Effector memory CD8-positive, alpha-beta T cell (primary cell): ENCODE measurements at regions not wholly inside any gene's neighbourhood (a gene's known extent, or its start where the extent isn't known, plus 50 kb on each side); places are given as distances from the start of the nearest gene placed in this dataset.

Experiments used
- ATAC-seq: fragments of 150-1000 bp; cut with Tn5 transposase; replicated peaks from 2 replicates; pipeline ENCODE4 v1.10.0; 2021; ENCODE audit warnings: mild to moderate bottlenecking, moderate library complexity
- DNase-seq, 3 experiments: peaks; one replicate each; pipeline ENCODE4 v3.0.0; 2021
- H3K27ac Mint-ChIP-seq, 2 donors: one replicate each; pipeline ENCODE4 v1.8.0; 2022; ENCODE audit warnings: mild to moderate bottlenecking in 2 of 2, mixed read lengths in 2 of 2, moderate library complexity in 2 of 2
- H3K27me3 Mint-ChIP-seq, 2 donors: one replicate each; pipeline ENCODE4 v1.8.0; 2022; ENCODE audit warnings: mixed read lengths in 2 of 2
- H3K36me3 Mint-ChIP-seq: one replicate; pipeline ENCODE4 v1.8.0; 2022; ENCODE audit warnings: mild to moderate bottlenecking, moderate library complexity, mixed read lengths; ENCODE audit not compliant: insufficient read depth
- H3K4me1 Mint-ChIP-seq, 2 donors: one replicate each; pipeline ENCODE4 v1.8.0; 2022; ENCODE audit warnings: low read depth in 2 of 2, mixed read lengths in 2 of 2
- H3K4me3 Mint-ChIP-seq, 2 donors: one replicate each; pipeline ENCODE4 v1.8.0; 2022; ENCODE audit warnings: mild to moderate bottlenecking in 2 of 2, mixed read lengths in 2 of 2, moderate library complexity in 2 of 2
- H3K9me3 Mint-ChIP-seq, 2 donors: one replicate each; pipeline ENCODE4 v1.8.0; 2022; ENCODE audit warnings: mixed read lengths in 2 of 2

GRCh38 chr7:118696879-118697278 is 472.4 kb downstream of the ANKRD7 start:
- DNase-seq (no peak), ATAC-seq (no peak)
- H3K4me3 Mint-ChIP-seq = no peak overlapping the region
- H3K4me1 Mint-ChIP-seq = no peaks in the 10 kb centered on the region
- H3K27ac Mint-ChIP-seq = no peak overlapping the region
- no peaks in the 10 kb centered on the region for H3K27me3 Mint-ChIP-seq
- H3K36me3 Mint-ChIP-seq = no peaks in the 10 kb centered on the region
- H3K9me3 Mint-ChIP-seq = peaks cover 6% of the 10 kb centered on the region in 2 donors

GRCh38 chr7:118699222-118699621 is 474.7 kb downstream of the ANKRD7 start:
- Mint-ChIP-seq H3K9me3 (peaks cover 6% of the 10 kb centered on the region in 2 donors), H3K27me3 (no peaks in the 10 kb centered on the region), H3K36me3 (no peaks in the 10 kb centered on the region), H3K27ac (no peak overlapping the region), H3K4me1 (no peaks in the 10 kb centered on the region), H3K4me3 (no peak overlapping the region)
- DNase-seq (no peak), ATAC-seq (no peak)

- Mint-ChIP-seq H3K4me1 (no peaks in the 10 kb centered on the region), H3K27me3 (no peaks in the 10 kb centered on the region), H3K27ac (no peak overlapping the region), H3K36me3 (no peaks in the 10 kb centered on the region), H3K9me3 (no peaks in the 10 kb centered on the region), H3K4me3 (no peak overlapping the region)
- ATAC-seq (no peak), DNase-seq (no peak)
Measured at GRCh38 chr7:118708741-118709140, 484.2 kb downstream of the ANKRD7 start.

- Mint-ChIP-seq H3K27me3 (no peaks in the 10 kb centered on the region), H3K4me3 (no peak overlapping the region), H3K36me3 (no peaks in the 10 kb centered on the region), H3K4me1 (no peaks in the 10 kb centered on the region), H3K9me3 (no peaks in the 10 kb centered on the region), H3K27ac (no peak overlapping the region)
- ATAC-seq (no peak), DNase-seq (no peak)
Measured at GRCh38 chr7:118711688-118712087, 487.2 kb downstream of the ANKRD7 start.

- ATAC-seq (no peak), DNase-seq (no peak)
- H3K4me1 Mint-ChIP-seq = no peaks in the 10 kb centered on the region
- no peak overlapping the region for H3K27ac Mint-ChIP-seq
- H3K36me3 Mint-ChIP-seq = no peaks in the 10 kb centered on the region
- no peaks in the 10 kb centered on the region for H3K9me3 Mint-ChIP-seq
- H3K27me3 Mint-ChIP-seq = no peaks in the 10 kb centered on the region
- no peak overlapping the region for H3K4me3 Mint-ChIP-seq
Measured at GRCh38 chr7:118713039-118713438, 488.5 kb downstream of the ANKRD7 start.

- DNase-seq (no peak), ATAC-seq (no peak)
- H3K4me1 Mint-ChIP-seq = no peaks in the 10 kb centered on the region
- H3K36me3 Mint-ChIP-seq = no peaks in the 10 kb centered on the region
- H3K27ac Mint-ChIP-seq = no peak overlapping the region
- no peaks in the 10 kb centered on the region for H3K9me3 Mint-ChIP-seq
- H3K4me3 Mint-ChIP-seq = no peak overlapping the region
- no peaks in the 10 kb centered on the region for H3K27me3 Mint-ChIP-seq
Measured at GRCh38 chr7:118720632-118721031, 496.1 kb downstream of the ANKRD7 start.

GRCh38 chr7:118731854-118732253 is 507.4 kb downstream of the ANKRD7 start:
- H3K36me3 Mint-ChIP-seq = no peaks in the 10 kb centered on the region
- H3K27me3 Mint-ChIP-seq = no peaks in the 10 kb centered on the region
- no peak overlapping the region for H3K27ac Mint-ChIP-seq
- DNase-seq (no peak), ATAC-seq (no peak)
- H3K9me3 Mint-ChIP-seq = peaks cover 13% of the 10 kb centered on the region in 2 donors
- H3K4me1 Mint-ChIP-seq = no peaks in the 10 kb centered on the region
- H3K4me3 Mint-ChIP-seq = no peak overlapping the region

GRCh38 chr7:118734541-118734940 is 510.0 kb downstream of the ANKRD7 start:
- H3K4me3 Mint-ChIP-seq = no peak overlapping the region
- H3K9me3 Mint-ChIP-seq = peaks cover 0 to 5% of the 10 kb centered on the region in 2 donors
- H3K4me1 Mint-ChIP-seq = no peaks in the 10 kb centered on the region
- H3K27me3 Mint-ChIP-seq = no peaks in the 10 kb centered on the region
- ATAC-seq (no peak), DNase-seq (no peak)
- no peaks in the 10 kb centered on the region for H3K36me3 Mint-ChIP-seq
- no peak overlapping the region for H3K27ac Mint-ChIP-seq

GRCh38 chr7:118735441-118735840 is 510.9 kb downstream of the ANKRD7 start:
- Mint-ChIP-seq H3K4me1 (no peaks in the 10 kb centered on the region), H3K27ac (no peak overlapping the region), H3K36me3 (no peaks in the 10 kb centered on the region), H3K4me3 (no peak overlapping the region), H3K9me3 (peaks cover 7 to 8% of the 10 kb centered on the region in 2 donors), H3K27me3 (no peaks in the 10 kb centered on the region)
- ATAC-seq = no peak
- no peak for DNase-seq

GRCh38 chr7:118737935-118738334 is 513.4 kb downstream of the ANKRD7 start:
- ATAC-seq = no peak
- Mint-ChIP-seq H3K36me3 (no peaks in the 10 kb centered on the region), H3K27ac (no peak overlapping the region), H3K4me1 (no peaks in the 10 kb centered on the region), H3K27me3 (no peaks in the 10 kb centered on the region), H3K9me3 (peaks cover 5 to 17% of the 10 kb centered on the region in 2 donors), H3K4me3 (no peak overlapping the region)
- no peak for DNase-seq

- no peaks in the 10 kb centered on the region for H3K4me1 Mint-ChIP-seq
- no peak overlapping the region for H3K4me3 Mint-ChIP-seq
- no peaks in the 10 kb centered on the region for H3K27me3 Mint-ChIP-seq
- no peak overlapping the region for H3K27ac Mint-ChIP-seq
- no peak for ATAC-seq
- no peak for DNase-seq
- H3K9me3 Mint-ChIP-seq = peaks cover 2 to 9% of the 10 kb centered on the region in 2 donors
- no peaks in the 10 kb centered on the region for H3K36me3 Mint-ChIP-seq
Measured at GRCh38 chr7:118745927-118746326, 521.4 kb downstream of the ANKRD7 start.

GRCh38 chr7:118747473-118747872 is 523.0 kb downstream of the ANKRD7 start:
- Mint-ChIP-seq H3K36me3 (no peaks in the 10 kb centered on the region), H3K9me3 (peaks cover 0 to 2% of the 10 kb centered on the region in 2 donors), H3K27ac (no peak overlapping the region), H3K27me3 (no peaks in the 10 kb centered on the region), H3K4me3 (no peak overlapping the region), H3K4me1 (no peaks in the 10 kb centered on the region)
- DNase-seq = no peak
- no peak for ATAC-seq

- Mint-ChIP-seq H3K27me3 (no peaks in the 10 kb centered on the region), H3K9me3 (peaks cover 0 to 6% of the 10 kb centered on the region in 2 donors), H3K4me3 (no peak overlapping the region), H3K36me3 (no peaks in the 10 kb centered on the region), H3K27ac (no peak overlapping the region), H3K4me1 (no peaks in the 10 kb centered on the region)
- DNase-seq = no peak
- no peak for ATAC-seq
Measured at GRCh38 chr7:118753479-118753878, 529.0 kb downstream of the ANKRD7 start.

GRCh38 chr7:118754608-118755007 is 530.1 kb downstream of the ANKRD7 start:
- Mint-ChIP-seq H3K27ac (no peak overlapping the region), H3K4me3 (no peak overlapping the region), H3K27me3 (no peaks in the 10 kb centered on the region), H3K36me3 (no peaks in the 10 kb centered on the region), H3K4me1 (no peaks in the 10 kb centered on the region), H3K9me3 (peaks cover 0 to 8% of the 10 kb centered on the region in 2 donors)
- no peak for ATAC-seq
- no peak for DNase-seq

- Mint-ChIP-seq H3K4me1 (no peaks in the 10 kb centered on the region), H3K27ac (no peak overlapping the region), H3K27me3 (no peaks in the 10 kb centered on the region), H3K36me3 (no peaks in the 10 kb centered on the region), H3K9me3 (peaks cover 0 to 8% of the 10 kb centered on the region in 2 donors), H3K4me3 (no peak overlapping the region)
- ATAC-seq (no peak), DNase-seq (no peak)
Measured at GRCh38 chr7:118755067-118755625, 530.6 kb downstream of the ANKRD7 start.
